Mesenchymal stem cell (in vitro differentiated cells and primary cell): ENCODE measurements at regions not wholly inside any gene's neighbourhood (a gene's known extent, or its start where the extent isn't known, plus 50 kb on each side); places are given as distances from the start of the nearest gene placed in this dataset.
A peak's percentile ranks its signal among the peaks of the same experiment; 100 is the strongest.

Source experiments
- DNase-seq: peaks from one replicate; pipeline ENCODE4 v3.0.0-alpha.2; 2013
- H2AFZ ChIP-seq: one replicate; pipeline ENCODE4 v1.6.1; 2013; ENCODE audit warnings: low read depth, mild to moderate bottlenecking, control low read depth, inconsistent platforms, low read length, moderate library complexity
- H2AK5ac ChIP-seq: 2 replicates; pipeline ENCODE4 v1.6.1; 2013; ENCODE audit warnings: low read length, moderate library complexity, mild to moderate bottlenecking, inconsistent platforms; ENCODE audit not compliant: severe bottlenecking
- H2BK120ac ChIP-seq: one replicate; pipeline ENCODE4 v1.6.1; 2013; ENCODE audit warnings: low read depth, mild to moderate bottlenecking, inconsistent platforms, low read length, moderate library complexity
- H2BK12ac ChIP-seq, 2 experiments: one replicate each; pipeline ENCODE4 v1.6.1; 2013; ENCODE audit warnings: inconsistent platforms in 2 of 2, low read length in 2 of 2, mild to moderate bottlenecking in 2 of 2, moderate library complexity in 2 of 2, control low read depth in 1 of 2
- H2BK15ac ChIP-seq: one replicate; pipeline ENCODE4 v1.6.1; 2013; ENCODE audit warnings: mild to moderate bottlenecking, low read depth, inconsistent platforms; ENCODE audit not compliant: poor library complexity, severe bottlenecking
- H2BK5ac ChIP-seq: 2 replicates; pipeline ENCODE4 v1.6.1; 2013; ENCODE audit warnings: low read depth, mild to moderate bottlenecking, low read length, control low read depth, inconsistent platforms; ENCODE audit not compliant: poor library complexity, severe bottlenecking
- H3K14ac ChIP-seq, 2 experiments: one replicate each; pipeline ENCODE4 v1.6.1; 2013; ENCODE audit warnings: inconsistent platforms in 2 of 2, low read length in 2 of 2, control low read depth in 1 of 2, mild to moderate bottlenecking in 1 of 2, moderate library complexity in 1 of 2
- H3K18ac ChIP-seq, 2 experiments: one replicate each; pipeline ENCODE4 v1.6.1; 2013; ENCODE audit warnings: inconsistent platforms in 2 of 2, low read length in 2 of 2, control low read depth in 1 of 2, low read depth in 1 of 2, mild to moderate bottlenecking in 1 of 2
- H3K23ac ChIP-seq, 2 experiments: one replicate each; pipeline ENCODE4 v1.6.1; 2013; ENCODE audit warnings: inconsistent platforms in 2 of 2, low read length in 2 of 2, mild to moderate bottlenecking in 2 of 2, moderate library complexity in 2 of 2, control low read depth in 1 of 2
- H3K27ac ChIP-seq: 2 replicates; pipeline ENCODE4 v1.5.1; 2013; ENCODE audit warnings: mild to moderate bottlenecking, moderate library complexity, low read length, control low read depth, inconsistent platforms; ENCODE audit not compliant: poor library complexity, severe bottlenecking
- H3K27me3 ChIP-seq, 2 experiments: 2 replicates each; pipeline versions ENCODE4 v1.6.1 to v1.7.0; 2013; ENCODE audit warnings: low read length in 2 of 2, mild to moderate bottlenecking in 2 of 2, moderate library complexity in 2 of 2, control low read depth in 1 of 2, inconsistent platforms in 1 of 2; ENCODE audit not compliant: control insufficient read depth in 1 of 2, insufficient read depth in 1 of 2
- H3K36me3 ChIP-seq, 2 experiments: 2 replicates each; pipeline versions ENCODE4 v1.6.1 to v1.7.0; 2013; ENCODE audit warnings: low read length in 2 of 2, control low read depth in 1 of 2, inconsistent platforms in 1 of 2, low read depth in 1 of 2, mild to moderate bottlenecking in 1 of 2; ENCODE audit not compliant: insufficient read depth in 2 of 2, control insufficient read depth in 1 of 2
- H3K4ac ChIP-seq, 2 experiments: one replicate each; pipeline ENCODE4 v1.6.1; 2013; ENCODE audit warnings: inconsistent platforms in 2 of 2, low read length in 2 of 2, mild to moderate bottlenecking in 2 of 2, moderate library complexity in 2 of 2, control low read depth in 1 of 2, low read depth in 1 of 2
- H3K4me1 ChIP-seq: 2 replicates; pipeline ENCODE4 v1.6.1; 2013; ENCODE audit warnings: low read depth, low read length, control low read depth; ENCODE audit not compliant: control insufficient read depth, insufficient read depth
- H3K4me2 ChIP-seq: 2 replicates; pipeline ENCODE4 v1.6.1; 2013; ENCODE audit warnings: low read length, mild to moderate bottlenecking, inconsistent platforms; ENCODE audit not compliant: poor library complexity, severe bottlenecking
- H3K4me3 ChIP-seq, 2 experiments: 2 replicates each; pipeline versions ENCODE4 v1.5.1 to v1.7.0; 2013; ENCODE audit warnings: low read length in 2 of 2, mild to moderate bottlenecking in 2 of 2, control low read depth in 1 of 2, low read depth in 1 of 2; ENCODE audit not compliant: insufficient read depth in 1 of 2
- H3K79me1 ChIP-seq: replicated peaks from 2 replicates; pipeline ENCODE4 v1.6.1; 2013; ENCODE audit warnings: mild to moderate bottlenecking, control low read depth, low read length, inconsistent platforms; ENCODE audit not compliant: poor library complexity, severe bottlenecking
- H3K9ac ChIP-seq: 2 replicates; pipeline ENCODE4 v1.7.0; 2013; ENCODE audit warnings: mild to moderate bottlenecking, low read length, moderate library complexity
- H3K9me3 ChIP-seq: 2 replicates; pipeline ENCODE4 v1.7.0; 2013; ENCODE audit warnings: mild to moderate bottlenecking, low read length; ENCODE audit not compliant: control insufficient read depth
- H4K8ac ChIP-seq: one replicate; pipeline ENCODE4 v1.6.1; 2013; ENCODE audit warnings: inconsistent platforms, mild to moderate bottlenecking, low read length, moderate library complexity
- H4K91ac ChIP-seq: one replicate; pipeline ENCODE4 v1.6.1; 2013; ENCODE audit warnings: mild to moderate bottlenecking, low read length, inconsistent platforms
- WGBS: methylation state at CpG from one replicate; pipeline ENCODE4 v1.1.7; 2013; ENCODE audit warnings: mixed read lengths; 5-methylcytosine and 5-hydroxymethylcytosine counted together

DNA sequence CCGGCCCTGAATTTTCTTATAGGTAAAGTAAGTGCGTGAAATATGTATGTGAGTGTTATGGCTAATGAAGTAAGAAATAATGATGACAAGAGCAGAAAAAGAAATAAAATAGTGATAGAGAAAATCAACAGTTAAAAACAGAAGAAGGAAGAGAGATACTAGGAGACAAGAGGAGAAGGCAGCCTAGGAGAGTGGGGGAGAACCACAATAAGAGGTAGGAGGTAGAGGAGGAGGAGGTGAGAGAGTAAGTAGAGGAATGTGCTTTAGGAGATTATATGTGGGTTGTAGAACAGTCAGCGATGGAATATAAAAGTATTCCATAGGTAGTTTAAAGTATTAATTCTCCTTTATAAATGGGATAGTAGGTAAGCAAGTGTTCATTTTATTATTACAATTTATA, 861.5 kb upstream of the B3GALT2 start:
- no peaks in the 10 kb centered on the region for H3K79me1 ChIP-seq
- DNase-seq: no peak
- H3K4me2 ChIP-seq: no peak overlapping the region
- H2AFZ ChIP-seq: no peak overlapping the region
- H3K4ac ChIP-seq: no peak overlapping the region
- H3K27ac ChIP-seq: no peak overlapping the region
- no peak overlapping the region for H2AK5ac ChIP-seq
- H3K27me3 ChIP-seq: no peaks in the 10 kb centered on the region
- no peak overlapping the region for H3K9ac ChIP-seq
- H3K14ac ChIP-seq: no peak overlapping the region
- H3K9me3 ChIP-seq: no peaks in the 10 kb centered on the region
- no peak overlapping the region for H3K18ac ChIP-seq
- no peaks in the 10 kb centered on the region for H3K36me3 ChIP-seq
- H3K4me3 ChIP-seq: no peak overlapping the region
- no peaks in the 10 kb centered on the region for H3K4me1 ChIP-seq
- H2BK5ac ChIP-seq: no peak overlapping the region
- 99% methylated on average over 2 of the region's 3 CpGs for WGBS
- no peak overlapping the region for H4K91ac ChIP-seq
- H4K8ac ChIP-seq: no peak overlapping the region
- no peak overlapping the region for H2BK120ac ChIP-seq
- H3K23ac ChIP-seq: no peak overlapping the region
- H2BK15ac ChIP-seq: no peak overlapping the region
- no peak overlapping the region for H2BK12ac ChIP-seq

DNA sequence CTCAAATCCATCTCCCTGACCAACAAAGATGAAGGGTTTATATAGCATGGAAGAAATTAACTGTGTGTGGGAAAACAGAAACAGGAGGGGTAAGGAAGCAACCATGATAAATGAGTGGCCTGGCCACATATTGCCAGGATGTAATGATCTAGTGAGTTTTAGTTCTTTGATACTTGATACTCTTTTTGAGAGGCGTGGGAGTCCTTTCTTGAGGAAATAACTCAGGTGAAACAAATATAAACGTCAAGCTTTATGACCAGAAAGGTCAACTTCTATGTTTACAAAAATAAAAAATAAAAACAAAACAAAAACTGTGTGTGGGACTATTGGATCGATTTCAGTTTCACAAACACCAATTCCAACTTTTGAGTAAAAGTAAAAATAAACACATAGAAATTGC, 860.8 kb upstream of the B3GALT2 start:
- no peak overlapping the region for H2BK120ac ChIP-seq
- no peak overlapping the region for H3K23ac ChIP-seq
- no peaks in the 10 kb centered on the region for H3K9me3 ChIP-seq
- H2BK12ac ChIP-seq: no peak overlapping the region
- H3K4ac ChIP-seq: no peak overlapping the region
- no peaks in the 10 kb centered on the region for H3K36me3 ChIP-seq
- no peak overlapping the region for H4K91ac ChIP-seq
- no peaks in the 10 kb centered on the region for H3K79me1 ChIP-seq
- no peaks in the 10 kb centered on the region for H3K27me3 ChIP-seq
- H2AFZ ChIP-seq: no peak overlapping the region
- no peak overlapping the region for H2BK15ac ChIP-seq
- no peak overlapping the region for H2AK5ac ChIP-seq
- H3K9ac ChIP-seq: no peak overlapping the region
- H4K8ac ChIP-seq: no peak overlapping the region
- no peak overlapping the region for H3K4me3 ChIP-seq
- H2BK5ac ChIP-seq: no peak overlapping the region
- H3K4me1 ChIP-seq: no peaks in the 10 kb centered on the region
- H3K18ac ChIP-seq: no peak overlapping the region
- DNase-seq: no peak
- no peak overlapping the region for H3K27ac ChIP-seq
- H3K4me2 ChIP-seq: no peak overlapping the region
- no CpG with 5 or more reads among the region's 3 CpGs for WGBS
- H3K14ac ChIP-seq: no peak overlapping the region

DNA sequence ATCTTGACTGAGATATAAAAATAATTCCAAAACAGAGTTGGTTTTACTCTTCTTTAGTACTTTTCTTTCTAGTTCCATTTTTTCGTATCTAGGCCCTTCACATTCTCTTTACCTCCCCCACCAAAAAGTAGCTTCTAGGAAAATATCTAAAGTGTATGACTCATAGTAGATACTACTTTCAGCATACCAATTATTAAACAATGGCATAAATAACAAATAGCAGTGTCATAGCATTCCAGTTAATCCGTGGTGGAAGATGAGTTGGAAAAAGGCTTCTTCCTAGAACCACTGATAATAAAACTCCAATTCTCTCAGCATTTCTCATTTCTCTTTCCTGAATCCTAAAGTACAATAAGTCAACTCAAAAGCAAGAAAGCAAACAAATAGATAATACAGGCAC, 859.0 kb upstream of the B3GALT2 start:
- no peak overlapping the region for H3K18ac ChIP-seq

DNA sequence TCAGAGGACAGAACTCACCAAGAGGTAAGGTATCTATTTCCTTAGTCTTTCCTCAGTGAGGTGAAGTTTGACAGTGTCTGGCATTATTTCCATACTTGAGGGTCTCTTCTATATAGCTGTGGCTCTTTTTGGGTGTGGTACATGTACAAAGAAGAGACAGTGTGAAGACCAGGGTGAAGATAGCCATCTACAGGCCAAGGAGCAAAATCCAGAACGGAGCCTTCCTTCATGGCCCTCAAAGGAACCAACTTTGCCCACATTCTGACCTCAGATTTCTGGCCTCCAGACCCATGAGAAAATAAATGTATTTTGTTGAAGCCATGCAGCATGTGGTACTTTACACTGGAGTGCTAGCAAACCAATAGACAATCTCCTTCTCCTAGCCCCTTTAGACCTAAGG, 858.5 kb upstream of the B3GALT2 start:
- no peak overlapping the region for H3K23ac ChIP-seq
- no peak overlapping the region for H3K14ac ChIP-seq
- no peaks in the 10 kb centered on the region for H3K27me3 ChIP-seq
- H2AK5ac ChIP-seq: peak overlapping the region; percentile 77
- H3K4ac ChIP-seq: no peak overlapping the region
- H2BK120ac ChIP-seq: no peak overlapping the region
- H4K8ac ChIP-seq: no peak overlapping the region
- no peak for DNase-seq
- H3K36me3 ChIP-seq: no peaks in the 10 kb centered on the region
- no peaks in the 10 kb centered on the region for H3K9me3 ChIP-seq
- H4K91ac ChIP-seq: no peak overlapping the region
- no peaks in the 10 kb centered on the region for H3K79me1 ChIP-seq
- H2AFZ ChIP-seq: no peak overlapping the region
- no peak overlapping the region for H2BK5ac ChIP-seq
- H2BK12ac ChIP-seq: peak overlapping the region in 1 of 2 experiments; percentile 3
- no peak overlapping the region for H3K4me3 ChIP-seq
- no CpG with 5 or more reads among the region's 1 CpG for WGBS
- no peak overlapping the region for H3K9ac ChIP-seq
- H3K4me2 ChIP-seq: no peak overlapping the region
- no peak overlapping the region for H2BK15ac ChIP-seq
- peak overlapping the region in 1 of 2 experiments; percentile 10 for H3K18ac ChIP-seq
- H3K27ac ChIP-seq: peak overlapping the region; percentile 43
- no peaks in the 10 kb centered on the region for H3K4me1 ChIP-seq

More for the DNA sequence above, 859.0 kb upstream of the B3GALT2 start:
- Histone ChIP-seq H3K4me1 (no peaks in the 10 kb centered on the region), H3K79me1 (no peaks in the 10 kb centered on the region), H2AK5ac (no peak overlapping the region), H3K4me3 (no peak overlapping the region), H3K27ac (no peak overlapping the region), H2BK15ac (no peak overlapping the region), H2BK5ac (no peak overlapping the region), H3K23ac (no peak overlapping the region), H3K9ac (no peak overlapping the region), H4K8ac (no peak overlapping the region), H3K14ac (no peak overlapping the region), H3K4me2 (no peak overlapping the region), H3K27me3 (no peaks in the 10 kb centered on the region), H3K9me3 (no peaks in the 10 kb centered on the region), H2BK120ac (no peak overlapping the region), H2BK12ac (no peak overlapping the region), H4K91ac (no peak overlapping the region), H3K36me3 (no peaks in the 10 kb centered on the region), H2AFZ (no peak overlapping the region), H3K4ac (no peak overlapping the region)
- DNase-seq: peak; percentile 51
- 0% methylated on average over 1 of the region's 2 CpGs for WGBS
